Activated T-cell treated with anti-CD3 and anti-CD28 coated beads for 4 hours (primary cell): ENCODE measurements at regions not wholly inside any gene's neighbourhood (a gene's known extent, or its start where the extent isn't known, plus 50 kb on each side); places are given as distances from the start of the nearest gene placed in this dataset.
A peak's percentile ranks its signal among the peaks of the same experiment; 100 is the strongest.
"Not testable (repeated sequence)": the region's sequence is repeated elsewhere in the genome, so short reads cannot be mapped to it uniquely, and the experiment has no call there.

Source experiments
- DNase-seq: peaks from one replicate; pipeline ENCODE4 v3.0.0-alpha.2; 2020

GRCh38 chr17:20387549-20387948 is 79.8 kb downstream of the LGALS9B start:
- DNase-seq = not testable (repeated sequence)

- peak; percentile 0 for DNase-seq
Observed at GRCh38 chr17:20381358-20382300, 85.7 kb downstream of the LGALS9B start.

- not testable (repeated sequence) for DNase-seq
Observed at GRCh38 chr17:20380625-20381024, 86.7 kb downstream of the LGALS9B start.

GRCh38 chr17:20379251-20379650 is 88.1 kb downstream of the LGALS9B start:
- DNase-seq = not testable (repeated sequence)

- DNase-seq = not testable (repeated sequence)
Observed at GRCh38 chr17:20376642-20377041, 90.7 kb downstream of the LGALS9B start.

GRCh38 chr17:20375745-20376144 is 91.6 kb downstream of the LGALS9B start:
- DNase-seq = not testable (repeated sequence)
